HEK293T (cell line): ENCODE measurements at regions not wholly inside any gene's neighbourhood (a gene's known extent, or its start where the extent isn't known, plus 50 kb on each side); places are given as distances from the start of the nearest gene placed in this dataset.

Source experiments
- BHLHE40 ChIP-seq: fragments of 450-650 bp; IDR thresholded peaks from 2 replicates; pipeline ENCODE4 v1.6.1; 2016; ENCODE audit warnings: mild to moderate bottlenecking, moderate library complexity, borderline replicate concordance
- FOXM1 ChIP-seq: fragments of 450-650 bp; IDR thresholded peaks from 2 replicates; pipeline ENCODE4 v1.6.1; 2017; ENCODE audit warnings: mild to moderate bottlenecking, borderline replicate concordance
- L3MBTL2 ChIP-seq: fragments of 450-650 bp; conservative IDR thresholded peaks from 2 replicates; pipeline ENCODE4 v1.6.1; 2016; ENCODE audit warnings: mild to moderate bottlenecking
- SP1 ChIP-seq: fragments of 450-650 bp; IDR thresholded peaks from 2 replicates; pipeline ENCODE4 v1.6.1; 2017
- SUZ12 ChIP-seq: fragments of 450-650 bp; IDR thresholded peaks from 2 replicates; pipeline ENCODE4 v1.6.1; 2016; ENCODE audit warnings: mild to moderate bottlenecking
- TARDBP ChIP-seq: fragments of 450-650 bp; IDR thresholded peaks from 2 replicates; pipeline ENCODE4 v1.6.1; 2016
- ZNF384 ChIP-seq: fragments of 450-650 bp; IDR thresholded peaks from 2 replicates; pipeline ENCODE4 v1.6.1; 2016

DNA sequence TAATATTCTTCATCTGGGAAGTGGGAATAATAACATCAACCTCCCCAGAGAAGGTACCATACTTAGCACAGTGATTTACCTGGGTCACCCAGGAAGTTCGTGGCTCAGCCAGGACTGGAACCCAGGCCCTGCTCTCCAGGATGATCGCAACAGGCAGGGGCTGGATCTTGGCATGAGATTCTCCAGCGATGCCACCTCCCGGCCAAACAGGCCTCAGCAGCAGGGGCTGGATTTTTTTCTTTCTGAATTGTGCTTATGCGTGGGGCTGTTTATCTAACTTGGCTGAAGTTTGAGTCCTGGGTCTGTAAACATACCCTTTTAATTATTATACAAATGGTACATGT is 129.5 kb upstream of the PTPN1 start:
- TF ChIP-seq SP1: no peak
- TF ChIP-seq ZNF384: no peak
- no peak for TF ChIP-seq TARDBP
- TF ChIP-seq BHLHE40: no peak
- TF ChIP-seq FOXM1: no peak
- TF ChIP-seq L3MBTL2: no peak
- TF ChIP-seq SUZ12: no peak
